ENCODE measurements at regions not wholly inside any gene's neighbourhood (a gene's known extent, or its start where the extent isn't known, plus 50 kb on each side); places are given as distances from the start of the nearest gene placed in this dataset.

GRCh38 chr12:88814779-88815178, 234.5 kb upstream of the KITLG start:
- H3K36me3 ChIP-seq (ENCODE audit: insufficient read depth, low read length) = no peaks in the 10 kb centered on the region
- H3F3A ChIP-seq (ENCODE audit: insufficient read depth, low read length, poor library complexity, severe bottlenecking) = no peaks in the 10 kb centered on the region
- no peaks in the 10 kb centered on the region for H3K79me2 ChIP-seq (replicated peaks; ENCODE audit: insufficient read depth, low read length)
- H3K27ac ChIP-seq (ENCODE audit: low read length) = no peak overlapping the region
- H3K9me3 ChIP-seq (ENCODE audit: low read length) = no peaks in the 10 kb centered on the region
- no peaks in the 10 kb centered on the region for H3K27me3 ChIP-seq (ENCODE audit: insufficient read depth, low read depth, low read length)
- H2AFZ ChIP-seq (ENCODE audit: low read depth, low read length) = no peak overlapping the region
- no peaks in the 10 kb centered on the region for H4K20me1 ChIP-seq (ENCODE audit: insufficient read depth)
- H3K9me2 ChIP-seq (ENCODE audit: insufficient read depth, low read length) = no peaks in the 10 kb centered on the region
- TF ChIP-seq MXI1 (conservative IDR thresholded peaks at IDR 0.05; ENCODE audit: poor library complexity, severe bottlenecking) = no peak
- no peak for TF ChIP-seq TAF1 (IDR thresholded peaks at IDR 0.05; ENCODE audit: low read depth)
- TF ChIP-seq SMC3 (conservative IDR thresholded peaks at IDR 0.05; ENCODE audit: poor library complexity) = no peak
- TF ChIP-seq, protein P1, sequence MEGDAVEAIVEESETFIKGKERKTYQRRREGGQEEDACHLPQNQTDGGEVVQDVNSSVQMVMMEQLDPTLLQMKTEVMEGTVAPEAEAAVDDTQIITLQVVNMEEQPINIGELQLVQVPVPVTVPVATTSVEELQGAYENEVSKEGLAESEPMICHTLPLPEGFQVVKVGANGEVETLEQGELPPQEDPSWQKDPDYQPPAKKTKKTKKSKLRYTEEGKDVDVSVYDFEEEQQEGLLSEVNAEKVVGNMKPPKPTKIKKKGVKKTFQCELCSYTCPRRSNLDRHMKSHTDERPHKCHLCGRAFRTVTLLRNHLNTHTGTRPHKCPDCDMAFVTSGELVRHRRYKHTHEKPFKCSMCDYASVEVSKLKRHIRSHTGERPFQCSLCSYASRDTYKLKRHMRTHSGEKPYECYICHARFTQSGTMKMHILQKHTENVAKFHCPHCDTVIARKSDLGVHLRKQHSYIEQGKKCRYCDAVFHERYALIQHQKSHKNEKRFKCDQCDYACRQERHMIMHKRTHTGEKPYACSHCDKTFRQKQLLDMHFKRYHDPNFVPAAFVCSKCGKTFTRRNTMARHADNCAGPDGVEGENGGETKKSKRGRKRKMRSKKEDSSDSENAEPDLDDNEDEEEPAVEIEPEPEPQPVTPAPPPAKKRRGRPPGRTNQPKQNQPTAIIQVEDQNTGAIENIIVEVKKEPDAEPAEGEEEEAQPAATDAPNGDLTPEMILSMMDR (IDR thresholded peaks at IDR 0.05; ENCODE audit: poor library complexity, severe bottlenecking) = no peak
- no peak for TF ChIP-seq EP300 (conservative IDR thresholded peaks at IDR 0.05; ENCODE audit: poor library complexity, severe bottlenecking)
- H3K4me2 ChIP-seq (ENCODE audit: low read length) = no peak overlapping the region
- H3K9ac ChIP-seq (ENCODE audit: low read length) = no peak overlapping the region
- no peak overlapping the region for H3K4me3 ChIP-seq (ENCODE audit: low read length)

DNA sequence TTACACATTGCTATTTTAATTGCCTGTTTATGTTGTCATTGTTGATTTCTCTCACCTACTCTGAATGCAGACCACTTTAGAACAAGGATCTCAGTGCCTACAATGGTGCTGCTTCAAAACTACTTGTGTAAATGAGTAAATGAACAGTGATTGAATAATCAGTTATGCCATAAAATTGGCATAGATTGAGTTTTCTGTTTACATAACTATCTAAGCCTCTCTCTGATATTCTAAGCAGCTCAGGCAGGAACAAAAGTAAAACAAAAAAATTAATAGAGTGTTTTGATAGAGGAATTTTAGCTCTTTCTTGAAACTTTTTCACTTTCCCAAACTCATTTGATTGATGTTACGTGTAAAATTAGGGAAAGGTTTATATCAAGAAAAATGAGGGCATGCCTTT, 232.3 kb upstream of the KITLG start:
- Histone ChIP-seq H3K9ac (ENCODE audit: low read length) (no peak overlapping the region), H3K36me3 (ENCODE audit: insufficient read depth, low read length) (no peaks in the 10 kb centered on the region), H3K27ac (ENCODE audit: low read length) (no peak overlapping the region), H3K9me3 (ENCODE audit: low read length) (no peaks in the 10 kb centered on the region), H3K4me3 (ENCODE audit: low read length) (no peak overlapping the region), H3F3A (ENCODE audit: insufficient read depth, low read length, poor library complexity, severe bottlenecking) (no peaks in the 10 kb centered on the region), H3K27me3 (ENCODE audit: insufficient read depth, low read depth, low read length) (no peaks in the 10 kb centered on the region), H2AFZ (ENCODE audit: low read depth, low read length) (no peak overlapping the region), H3K79me2 (replicated peaks; ENCODE audit: insufficient read depth, low read length) (no peaks in the 10 kb centered on the region), H3K9me2 (ENCODE audit: insufficient read depth, low read length) (no peaks in the 10 kb centered on the region), H4K20me1 (ENCODE audit: insufficient read depth) (no peaks in the 10 kb centered on the region), H3K4me2 (ENCODE audit: low read length) (no peak overlapping the region)
- TF ChIP-seq, protein P2, sequence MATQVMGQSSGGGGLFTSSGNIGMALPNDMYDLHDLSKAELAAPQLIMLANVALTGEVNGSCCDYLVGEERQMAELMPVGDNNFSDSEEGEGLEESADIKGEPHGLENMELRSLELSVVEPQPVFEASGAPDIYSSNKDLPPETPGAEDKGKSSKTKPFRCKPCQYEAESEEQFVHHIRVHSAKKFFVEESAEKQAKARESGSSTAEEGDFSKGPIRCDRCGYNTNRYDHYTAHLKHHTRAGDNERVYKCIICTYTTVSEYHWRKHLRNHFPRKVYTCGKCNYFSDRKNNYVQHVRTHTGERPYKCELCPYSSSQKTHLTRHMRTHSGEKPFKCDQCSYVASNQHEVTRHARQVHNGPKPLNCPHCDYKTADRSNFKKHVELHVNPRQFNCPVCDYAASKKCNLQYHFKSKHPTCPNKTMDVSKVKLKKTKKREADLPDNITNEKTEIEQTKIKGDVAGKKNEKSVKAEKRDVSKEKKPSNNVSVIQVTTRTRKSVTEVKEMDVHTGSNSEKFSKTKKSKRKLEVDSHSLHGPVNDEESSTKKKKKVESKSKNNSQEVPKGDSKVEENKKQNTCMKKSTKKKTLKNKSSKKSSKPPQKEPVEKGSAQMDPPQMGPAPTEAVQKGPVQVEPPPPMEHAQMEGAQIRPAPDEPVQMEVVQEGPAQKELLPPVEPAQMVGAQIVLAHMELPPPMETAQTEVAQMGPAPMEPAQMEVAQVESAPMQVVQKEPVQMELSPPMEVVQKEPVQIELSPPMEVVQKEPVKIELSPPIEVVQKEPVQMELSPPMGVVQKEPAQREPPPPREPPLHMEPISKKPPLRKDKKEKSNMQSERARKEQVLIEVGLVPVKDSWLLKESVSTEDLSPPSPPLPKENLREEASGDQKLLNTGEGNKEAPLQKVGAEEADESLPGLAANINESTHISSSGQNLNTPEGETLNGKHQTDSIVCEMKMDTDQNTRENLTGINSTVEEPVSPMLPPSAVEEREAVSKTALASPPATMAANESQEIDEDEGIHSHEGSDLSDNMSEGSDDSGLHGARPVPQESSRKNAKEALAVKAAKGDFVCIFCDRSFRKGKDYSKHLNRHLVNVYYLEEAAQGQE (IDR thresholded peaks at IDR 0.05; ENCODE audit: borderline replicate concordance) = no peak
- TF ChIP-seq RAD21 (conservative IDR thresholded peaks at IDR 0.05) (no peak), SMC3 (conservative IDR thresholded peaks at IDR 0.05; ENCODE audit: poor library complexity) (no peak), MXI1 (conservative IDR thresholded peaks at IDR 0.05; ENCODE audit: poor library complexity, severe bottlenecking) (no peak), POLR2AphosphoS5 (IDR thresholded peaks at IDR 0.05) (no peak), TAF1 (IDR thresholded peaks at IDR 0.05; ENCODE audit: low read depth) (no peak), EP300 (conservative IDR thresholded peaks at IDR 0.05; ENCODE audit: poor library complexity, severe bottlenecking) (no peak)
- TF ChIP-seq, protein P1 (IDR thresholded peaks at IDR 0.05; ENCODE audit: poor library complexity, severe bottlenecking) = no peak
